ENCODE measurements at regions not wholly inside any gene's neighbourhood (a gene's known extent, or its start where the extent isn't known, plus 50 kb on each side); places are given as distances from the start of the nearest gene placed in this dataset.
"Not testable (repeated sequence)": the region's sequence is repeated elsewhere in the genome, so short reads cannot be mapped to it uniquely, and the experiment has no call there.

DNA sequence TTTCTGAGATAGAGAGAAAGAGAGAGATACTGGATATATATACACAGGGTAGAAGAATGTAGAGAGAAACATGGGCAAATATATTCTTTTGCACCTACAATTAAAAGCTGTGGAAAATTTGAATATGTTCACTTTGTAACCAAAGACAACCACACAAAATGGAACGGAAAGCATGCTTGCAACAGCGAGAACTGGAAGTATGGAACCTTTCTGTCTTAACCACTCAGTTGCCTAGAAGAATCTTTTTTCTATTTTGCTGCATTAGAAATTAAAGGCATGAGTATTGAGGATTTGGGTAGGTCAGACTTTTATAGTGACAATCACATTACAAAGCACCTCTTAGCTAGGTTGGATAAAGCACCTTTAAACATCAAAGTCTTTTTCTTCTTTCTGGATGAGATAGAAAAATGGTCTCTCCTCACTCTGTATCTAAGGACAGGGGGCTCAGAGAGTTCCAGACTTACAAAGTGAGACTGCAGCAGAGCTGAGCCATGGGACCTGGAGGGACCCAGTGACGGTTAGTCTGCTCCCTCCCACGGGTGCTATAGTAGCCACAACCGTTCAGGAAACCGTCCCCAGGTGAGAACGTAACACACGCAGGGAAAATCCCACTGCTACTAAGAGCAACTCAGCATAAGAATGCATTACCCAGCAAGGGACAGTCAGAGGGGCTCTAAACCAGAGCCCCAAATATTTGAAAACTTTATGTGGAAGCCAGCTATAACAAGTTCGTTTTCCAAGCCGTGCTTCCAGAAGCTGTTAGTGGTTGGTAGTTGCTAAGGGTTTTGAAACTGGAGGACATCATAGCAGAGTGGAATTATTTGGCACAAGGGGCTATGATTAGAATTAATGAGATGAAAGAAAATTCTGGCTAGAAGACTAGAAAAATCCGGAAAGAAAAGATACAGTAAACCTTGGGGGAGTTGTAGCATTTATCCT is 97.1 kb downstream of the DAD1 start:
- no peak for DNase-seq (ENCODE audit: low spot score)

DNA sequence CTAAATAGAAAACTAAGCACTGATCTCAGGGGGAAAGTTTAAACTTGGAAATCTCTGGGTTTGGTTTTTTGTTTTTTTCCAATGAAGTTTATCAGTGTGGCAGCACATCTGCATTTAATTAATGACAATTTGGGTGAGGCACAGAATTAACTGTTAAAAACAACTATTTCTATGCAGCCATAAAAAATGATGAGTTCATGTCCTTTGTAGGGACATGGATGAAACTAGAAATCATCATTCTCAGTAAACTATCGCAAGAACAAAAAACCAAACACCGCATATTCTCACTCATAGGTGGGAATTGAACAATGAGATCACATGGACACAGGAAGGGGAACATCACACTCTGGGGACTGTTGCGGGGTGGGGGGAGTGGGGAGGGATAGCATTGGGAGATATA is 98.0 kb downstream of the DAD1 start:
- DNase-seq (ENCODE audit: low spot score) = not testable (repeated sequence)

- DNase-seq (ENCODE audit: low spot score) = no peak
Measured at GRCh38 chr14:22489957-22490950, 98.8 kb downstream of the DAD1 start.

- DNase-seq (ENCODE audit: low spot score) = no peak
Measured at GRCh38 chr14:22489244-22489545, 99.8 kb downstream of the DAD1 start.

GRCh38 chr14:22488522-22489243 is 100.3 kb downstream of the DAD1 start:
- DNase-seq (ENCODE audit: low spot score) = no peak

- DNase-seq (ENCODE audit: low spot score) = no peak
Measured at GRCh38 chr14:22487941-22488340, 101.1 kb downstream of the DAD1 start.

DNA sequence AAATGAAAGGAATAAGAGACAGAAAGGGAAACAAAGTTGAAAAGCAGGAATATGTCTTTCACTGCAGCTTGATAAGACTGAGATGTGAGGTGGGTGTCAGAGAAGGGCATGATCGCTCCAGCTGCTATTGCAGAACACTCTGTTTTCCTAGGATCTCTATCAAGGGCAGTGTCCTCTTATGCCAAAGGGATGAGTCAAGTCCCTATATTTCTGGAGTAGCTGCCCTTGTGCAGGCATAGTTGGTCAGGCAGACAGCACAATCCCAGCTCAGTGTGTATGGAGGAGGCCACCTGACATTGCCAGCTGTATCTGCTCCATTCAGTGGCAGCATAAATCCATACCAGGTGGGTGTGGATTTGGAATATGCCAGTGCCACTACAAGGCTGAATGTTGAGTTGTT is 101.6 kb downstream of the DAD1 start:
- no peak for DNase-seq (ENCODE audit: low spot score)

DNA sequence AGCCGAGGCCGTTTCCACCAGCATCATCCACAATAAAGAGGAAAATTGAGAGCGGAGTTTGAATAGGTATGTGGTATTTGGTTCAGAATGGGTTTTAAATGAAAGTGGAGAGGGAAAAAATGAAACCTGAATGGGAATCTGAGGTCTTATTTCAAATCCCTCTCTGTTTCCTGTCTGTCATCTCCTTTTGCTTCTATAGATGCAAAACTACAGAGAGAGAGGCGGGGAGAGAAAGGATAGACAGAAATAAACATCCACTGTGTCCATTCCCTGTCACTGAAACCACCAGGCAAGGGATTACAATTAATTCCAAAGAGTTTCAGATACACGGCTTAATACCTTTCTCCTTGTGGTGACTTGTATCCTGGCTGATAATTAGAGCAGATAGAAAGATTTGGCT is 102.3 kb downstream of the DAD1 start:
- no peak for DNase-seq (ENCODE audit: low spot score)

DNA sequence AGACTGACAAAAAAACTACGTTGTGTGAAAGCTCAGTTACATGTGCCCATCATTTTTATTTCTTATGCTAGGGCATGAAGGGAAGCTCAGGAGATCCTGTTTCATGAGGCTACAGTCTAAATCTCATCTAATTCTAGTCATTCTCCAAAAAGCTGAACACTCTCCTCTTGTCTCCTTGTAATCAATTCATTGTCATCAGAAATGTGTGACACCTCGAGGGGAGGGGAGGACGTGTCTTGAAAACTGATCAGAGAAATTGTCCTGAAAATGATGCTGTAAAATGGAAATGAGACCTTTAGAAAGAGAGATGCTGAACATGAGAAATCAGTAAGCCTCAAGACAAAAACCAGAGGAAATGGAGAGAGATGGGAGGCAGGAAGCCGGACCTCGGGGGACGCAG is 103.4 kb downstream of the DAD1 start:
- no peak for DNase-seq (ENCODE audit: low spot score)

- DNase-seq (ENCODE audit: low spot score) = no peak
Measured at GRCh38 chr14:22485178-22485577, 103.8 kb downstream of the DAD1 start.

DNA sequence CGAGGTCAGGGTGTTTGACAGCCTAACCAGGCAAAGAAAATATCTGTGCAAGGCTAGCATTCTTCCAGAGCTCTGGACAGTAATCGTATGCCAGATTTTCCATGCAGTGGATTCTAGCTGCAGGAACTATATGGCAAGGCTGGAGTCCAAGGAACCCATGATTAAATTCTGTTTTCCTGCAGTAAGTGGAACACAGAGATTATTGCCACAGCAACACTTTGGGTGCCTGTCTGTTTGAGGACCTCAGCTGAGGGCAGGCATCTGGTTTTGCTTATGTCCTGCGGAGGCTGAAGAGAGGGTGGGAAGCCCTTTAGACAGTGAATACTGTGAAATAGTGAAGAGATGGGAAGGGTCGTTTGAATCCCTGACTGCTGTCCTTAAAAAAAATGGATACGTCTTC is 104.4 kb downstream of the DAD1 start:
- DNase-seq (ENCODE audit: low spot score) = no peak

GRCh38 chr14:22483863-22484593 is 105.0 kb downstream of the DAD1 start:
- DNase-seq (ENCODE audit: low spot score) = no peak

GRCh38 chr14:22482782-22483553 is 106.1 kb downstream of the DAD1 start:
- no peak for DNase-seq (ENCODE audit: low spot score)

GRCh38 chr14:22482085-22482694 is 106.8 kb downstream of the DAD1 start:
- no peak for DNase-seq (ENCODE audit: low spot score)

- no peak for DNase-seq (ENCODE audit: low spot score)
Measured at GRCh38 chr14:22481546-22481945, 107.5 kb downstream of the DAD1 start.

DNA sequence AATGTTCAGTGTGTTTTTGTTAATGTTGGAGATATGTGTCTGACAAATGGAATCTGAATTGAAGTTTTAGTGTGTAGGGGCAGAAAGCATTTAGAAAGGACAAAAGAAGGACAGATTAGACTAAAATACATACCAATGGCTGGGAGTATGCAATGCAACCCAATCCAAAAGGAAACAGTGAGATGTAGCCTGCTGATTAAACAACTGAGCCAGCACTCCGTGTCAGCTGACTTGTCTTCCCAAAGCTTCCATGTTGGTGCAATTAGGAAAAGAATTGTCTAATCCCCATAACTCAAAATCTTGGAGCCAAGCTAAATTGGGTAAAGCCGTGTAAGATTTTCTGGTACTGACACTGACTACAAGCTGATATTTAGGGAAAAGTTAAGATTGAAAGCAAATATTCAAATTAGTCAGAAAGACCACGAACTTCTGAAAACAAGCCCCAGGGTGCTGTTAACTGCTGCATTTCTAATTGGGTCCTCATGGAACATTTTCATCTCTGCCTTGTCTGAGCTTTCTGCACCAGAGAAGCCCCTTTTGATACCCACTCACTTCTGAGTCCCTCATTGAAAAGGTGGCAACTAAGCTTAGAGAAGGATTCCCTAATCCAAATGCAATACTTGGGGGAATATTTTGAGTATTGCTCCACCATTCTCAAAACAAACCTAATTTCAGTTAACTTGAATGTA is 109.1 kb downstream of the DAD1 start:
- DNase-seq (ENCODE audit: low spot score) = no peak

DNA sequence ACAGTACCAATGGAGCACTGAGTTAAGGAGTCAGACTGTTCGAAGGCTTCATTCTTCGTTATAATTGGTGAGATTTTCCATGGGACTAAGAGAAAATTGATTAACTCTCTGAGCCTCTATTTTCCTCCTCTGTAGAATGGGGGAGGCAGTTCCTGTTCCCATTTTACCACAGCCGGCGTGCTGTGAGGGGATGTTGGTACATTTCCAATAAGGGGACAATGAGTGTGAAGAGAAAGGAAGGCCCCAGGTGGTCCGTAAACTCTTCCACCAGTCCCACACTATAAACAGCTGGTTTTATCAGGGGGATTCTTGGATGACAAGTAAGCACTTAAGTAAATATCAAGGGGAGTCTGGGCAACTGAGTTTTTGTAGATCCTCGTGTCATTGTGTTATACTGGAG is 109.9 kb downstream of the DAD1 start:
- no peak for DNase-seq (ENCODE audit: low spot score)

DNA sequence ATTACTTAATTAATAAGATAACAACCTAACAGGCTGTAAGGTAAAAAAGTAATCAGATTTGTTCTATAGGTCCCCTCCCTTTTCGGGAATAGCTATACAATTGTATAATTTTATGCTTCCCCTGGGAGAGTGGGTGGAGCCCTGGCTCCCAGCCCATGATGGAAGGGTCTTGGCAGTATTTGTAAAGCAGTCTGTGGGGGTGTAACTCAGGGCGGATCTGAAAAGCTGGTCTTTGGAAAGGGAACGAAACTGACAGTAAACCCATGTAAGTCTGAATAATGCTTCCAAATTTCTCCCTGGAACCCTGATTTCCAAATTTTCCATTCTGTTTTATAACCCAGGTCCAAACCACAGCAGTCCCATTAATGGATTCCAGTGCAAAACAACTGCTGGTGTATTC is 110.4 kb downstream of the DAD1 start:
- DNase-seq (ENCODE audit: low spot score) = no peak

DNA sequence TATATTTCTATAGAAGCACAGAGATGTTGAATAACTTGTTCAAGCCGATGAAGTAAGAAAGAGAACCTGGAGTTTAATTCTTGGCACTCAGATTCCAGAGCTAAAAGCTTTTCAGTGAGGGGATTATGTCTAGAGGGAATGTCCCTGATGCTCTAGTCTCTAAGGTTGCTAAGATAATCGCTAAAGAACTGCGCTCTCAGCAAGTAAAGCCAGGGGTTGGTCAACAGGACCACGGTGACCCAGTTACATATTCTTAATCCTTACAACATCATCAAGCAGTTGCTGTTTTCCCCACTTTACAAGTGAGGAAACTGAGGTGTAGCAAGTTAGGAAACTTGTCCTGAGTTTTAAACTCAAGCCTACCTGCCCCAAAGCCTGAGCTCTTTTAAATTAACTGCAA is 110.8 kb downstream of the DAD1 start:
- no peak for DNase-seq (ENCODE audit: low spot score)
